PC-9 (cell line): ENCODE measurements at regions not wholly inside any gene's neighbourhood (a gene's known extent, or its start where the extent isn't known, plus 50 kb on each side); places are given as distances from the start of the nearest gene placed in this dataset.

Source experiments
- BruUV-seq: library from RNA; stranded (reverse); fragments of 400-500 nt; replicated peaks from 2 replicates; lab custom pipeline; 2021; lab: Mats Ljungman, UMichigan
- CTCF ChIA-PET: fragments of 300-600 bp; sonication (Branson Sonifier 250); formaldehyde crosslinking; loops from one replicate; lab custom pipeline; 2022; ENCODE audit warnings: antibody characterized with exemption; lab: Charles Lee
- POLR2A ChIA-PET: fragments of 300-600 bp; sonication (Branson Sonifier 250); formaldehyde crosslinking; loops from one replicate; lab custom pipeline; 2022; ENCODE audit warnings: antibody characterized with exemption; ENCODE audit not compliant: unreplicated experiment; lab: Charles Lee
- DNase-seq, 2 experiments: peaks; one replicate each; pipeline versions ENCODE4 v3.0.0 to v3.0.0-alpha.2; 2015 to 2022; ENCODE audit warnings: mixed read lengths in 1 of 2
- H2AFZ ChIP-seq: fragments of 200-600 bp; sonication (generic); 2 replicates; pipeline ENCODE4 v1.8.1; 2017; ENCODE audit warnings: antibody characterized with exemption
- H3F3A ChIP-seq: fragments of 200-600 bp; sonication (generic); 2 replicates; pipeline ENCODE4 v1.8.1; 2017; ENCODE audit warnings: antibody characterized with exemption, mild to moderate bottlenecking, low read depth; ENCODE audit not compliant: insufficient read depth
- H3K27ac ChIP-seq: fragments of 200-600 bp; sonication (generic); 2 replicates; pipeline ENCODE4 v1.6.1; 2016; ENCODE audit warnings: mixed run types
- H3K27me3 ChIP-seq: fragments of 200-600 bp; sonication (generic); 2 replicates; pipeline ENCODE4 v1.6.1; 2016; ENCODE audit warnings: low read depth, mixed run types; ENCODE audit not compliant: insufficient read depth
- H3K36me3 ChIP-seq: fragments of 200-600 bp; sonication (generic); 2 replicates; pipeline ENCODE4 v1.6.1; 2016; ENCODE audit warnings: low read depth, mixed run types
- H3K4me1 ChIP-seq: fragments of 200-600 bp; sonication (generic); replicated peaks from 2 replicates; pipeline ENCODE4 v1.6.1; 2016; ENCODE audit warnings: mixed run types; ENCODE audit not compliant: insufficient read depth
- H3K4me2 ChIP-seq: fragments of 200-600 bp; sonication (generic); 2 replicates; pipeline ENCODE4 v1.6.1; 2017; ENCODE audit warnings: mixed run types
- H3K4me3 ChIP-seq: fragments of 200-600 bp; sonication (generic); 2 replicates; pipeline ENCODE4 v1.6.1; 2016; ENCODE audit warnings: mixed run types
- H3K79me2 ChIP-seq: fragments of 200-600 bp; sonication (generic); 2 replicates; pipeline ENCODE4 v1.6.1; 2017; ENCODE audit warnings: low read depth, mixed run types
- H3K9me2 ChIP-seq: fragments of 200-600 bp; sonication (generic); 2 replicates; pipeline ENCODE4 v1.8.1; 2017; ENCODE audit warnings: mild to moderate bottlenecking; ENCODE audit not compliant: insufficient read depth
- H3K9me3 ChIP-seq: fragments of 200-600 bp; sonication (generic); 2 replicates; pipeline ENCODE4 v1.8.1; 2016; ENCODE audit warnings: low read depth; ENCODE audit not compliant: insufficient read depth
- H4K20me1 ChIP-seq: fragments of 200-600 bp; sonication (generic); 2 replicates; pipeline ENCODE4 v1.8.1; 2017; ENCODE audit not compliant: insufficient read depth
- EZH2 ChIP-seq: fragments of 200-600 bp; sonication (generic); IDR thresholded peaks from 2 replicates; pipeline ENCODE4 v1.8.0; 2017; ENCODE audit warnings: antibody characterized with exemption, low read depth
- intact Hi-C: fragments of 100-400 bp; cut with micrococcal nuclease; formaldehyde crosslinking; loops from one replicate; pipeline ENCODE4 v1.10.0; 2022; ENCODE audit not compliant: unreplicated experiment
- TF ChIP-seq, protein P1 (sequence below): fragments of 200-600 bp; sonication (generic); conservative IDR thresholded peaks from 2 replicates; pipeline ENCODE4 v1.6.1; 2017; ENCODE audit warnings: mixed run types, antibody characterized with exemption, mild to moderate bottlenecking, moderate library complexity

DNA sequence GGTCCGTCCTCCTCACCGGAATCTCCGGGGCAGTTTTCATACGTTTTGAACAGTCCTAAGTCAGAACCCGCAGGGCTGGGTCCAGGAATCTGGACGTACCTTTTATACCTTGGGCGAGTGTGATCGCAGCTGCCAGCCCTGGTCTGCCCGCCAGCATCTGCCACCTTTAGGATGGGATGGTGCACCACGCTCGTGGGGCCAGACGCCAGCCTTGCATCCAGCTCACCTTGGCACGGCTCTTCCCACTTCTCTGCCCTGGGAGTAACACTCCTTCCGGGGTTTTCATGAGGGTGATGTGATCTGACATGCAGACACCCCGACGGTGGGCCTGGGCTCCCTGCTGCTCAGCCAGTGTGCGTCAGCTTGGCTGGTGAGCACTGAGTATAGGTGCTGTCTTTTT lies 66.6 kb upstream of the ZNF469 start:
- Histone ChIP-seq H2AFZ (0 out of 2 replicates have a peak overlapping the region, but pooled peaks have one; percentile 52), H3K9me2 (no peaks in the 10 kb centered on the region), H3K4me1 (peaks cover 15% of the 10 kb centered on the region), H3K27ac (peak overlapping the region; percentile 49; the same call in 1 of the 2 replicates), H4K20me1 (no peaks in the 10 kb centered on the region), H3K79me2 (no peaks in the 10 kb centered on the region), H3K4me2 (peak overlapping the region; percentile 70), H3K36me3 (no peaks in the 10 kb centered on the region), H3K9me3 (no peaks in the 10 kb centered on the region), H3F3A (no peaks in the 10 kb centered on the region), H3K4me3 (peak overlapping the region; percentile 38; the same call in 1 of the 2 replicates), H3K27me3 (no peaks in the 10 kb centered on the region)
- intact Hi-C loops: no loop called here
- CTCF ChIA-PET: interaction anchor here (0.6 kb wide), 1 partner anchor 68 kb away, joined by 4 read pairs; no protein-coding TSS in a partner anchor
- POLR2A ChIA-PET: no interaction called here
- TSS peak; percentile 85 for BruUV-seq
- DNase-seq: no peak
- TF ChIP-seq, protein P1, sequence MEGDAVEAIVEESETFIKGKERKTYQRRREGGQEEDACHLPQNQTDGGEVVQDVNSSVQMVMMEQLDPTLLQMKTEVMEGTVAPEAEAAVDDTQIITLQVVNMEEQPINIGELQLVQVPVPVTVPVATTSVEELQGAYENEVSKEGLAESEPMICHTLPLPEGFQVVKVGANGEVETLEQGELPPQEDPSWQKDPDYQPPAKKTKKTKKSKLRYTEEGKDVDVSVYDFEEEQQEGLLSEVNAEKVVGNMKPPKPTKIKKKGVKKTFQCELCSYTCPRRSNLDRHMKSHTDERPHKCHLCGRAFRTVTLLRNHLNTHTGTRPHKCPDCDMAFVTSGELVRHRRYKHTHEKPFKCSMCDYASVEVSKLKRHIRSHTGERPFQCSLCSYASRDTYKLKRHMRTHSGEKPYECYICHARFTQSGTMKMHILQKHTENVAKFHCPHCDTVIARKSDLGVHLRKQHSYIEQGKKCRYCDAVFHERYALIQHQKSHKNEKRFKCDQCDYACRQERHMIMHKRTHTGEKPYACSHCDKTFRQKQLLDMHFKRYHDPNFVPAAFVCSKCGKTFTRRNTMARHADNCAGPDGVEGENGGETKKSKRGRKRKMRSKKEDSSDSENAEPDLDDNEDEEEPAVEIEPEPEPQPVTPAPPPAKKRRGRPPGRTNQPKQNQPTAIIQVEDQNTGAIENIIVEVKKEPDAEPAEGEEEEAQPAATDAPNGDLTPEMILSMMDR: no peak
- TF ChIP-seq EZH2: no peak

DNA sequence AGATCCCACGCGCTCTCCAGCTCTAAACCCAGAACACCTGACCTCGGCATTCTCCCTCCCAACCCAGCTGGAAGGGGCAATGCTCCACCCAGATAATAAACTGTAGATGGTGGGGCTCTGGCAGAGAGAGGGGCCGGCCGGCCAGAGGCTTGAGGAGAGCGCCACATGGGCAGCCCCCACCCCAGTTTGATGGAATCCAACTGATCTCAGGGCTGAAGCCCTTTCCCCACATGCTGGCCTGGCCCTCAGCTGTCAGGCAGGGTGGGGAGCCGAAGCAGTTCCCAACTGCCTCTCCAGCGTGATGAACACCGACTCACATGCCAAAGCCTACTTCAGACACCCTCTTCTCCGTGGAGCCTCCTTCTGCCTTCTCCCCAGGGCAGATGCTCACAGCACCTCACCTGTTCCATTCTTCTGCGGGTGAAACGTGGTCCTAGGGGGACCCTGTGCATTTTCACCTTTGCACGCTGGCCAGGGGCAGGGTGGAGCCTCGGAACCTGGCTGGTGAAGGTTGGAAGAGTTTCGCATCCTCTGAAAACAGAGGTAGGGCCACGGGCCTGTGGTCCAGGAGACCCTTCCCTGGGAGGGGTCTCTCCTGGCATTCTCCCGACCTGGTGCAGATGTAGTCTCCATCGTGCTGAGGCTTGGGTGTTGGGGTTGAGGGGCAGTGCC lies 65.7 kb upstream of the ZNF469 start:
- TF ChIP-seq EZH2: no peak
- TF ChIP-seq, protein P1: no peak
- no peaks in the 10 kb centered on the region for H3K36me3 ChIP-seq
- no peak overlapping the region for H3K4me2 ChIP-seq
- no peak for DNase-seq
- no peaks in the 10 kb centered on the region for H4K20me1 ChIP-seq
- H3K9me2 ChIP-seq: no peaks in the 10 kb centered on the region
- H3F3A ChIP-seq: no peaks in the 10 kb centered on the region
- intact Hi-C loops: no loop called here
- H3K27ac ChIP-seq: no peak overlapping the region
- CTCF ChIA-PET: interaction anchor here (0.6 kb wide), 1 partner anchor 67 kb away, joined by 4 read pairs; no protein-coding TSS in a partner anchor
- no peaks in the 10 kb centered on the region for H3K27me3 ChIP-seq
- H3K9me3 ChIP-seq: no peaks in the 10 kb centered on the region
- no peak overlapping the region for H3K4me3 ChIP-seq
- no TSS peak for BruUV-seq
- no peak overlapping the region for H2AFZ ChIP-seq
- POLR2A ChIA-PET: interaction anchor here (0.6 kb wide), 1 partner anchor 315 kb away, joined by 10 read pairs; no protein-coding TSS in a partner anchor
- H3K79me2 ChIP-seq: no peaks in the 10 kb centered on the region
- H3K4me1 ChIP-seq: peaks cover 15% of the 10 kb centered on the region

DNA sequence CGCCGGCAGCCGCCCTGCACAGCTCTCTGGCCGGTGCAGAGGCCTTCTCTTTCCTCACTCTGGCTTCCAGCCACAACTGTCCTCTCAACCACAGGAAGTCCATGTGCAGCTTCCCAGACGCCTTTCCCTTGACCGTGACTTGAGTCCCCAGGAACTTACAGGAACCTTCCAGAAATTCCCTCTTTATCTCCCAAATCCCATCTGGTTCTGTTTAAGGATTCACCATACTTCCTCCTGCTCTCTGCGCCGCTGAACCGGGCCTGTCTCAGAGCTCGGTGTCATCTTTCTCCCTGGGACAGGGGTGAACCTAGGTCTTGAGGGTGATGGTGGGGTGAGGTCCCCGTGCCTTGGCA lies 65.2 kb upstream of the ZNF469 start:
- Histone ChIP-seq H3K4me2 (no peak overlapping the region), H4K20me1 (no peaks in the 10 kb centered on the region), H3K27me3 (no peaks in the 10 kb centered on the region), H3K9me2 (no peaks in the 10 kb centered on the region), H3F3A (no peaks in the 10 kb centered on the region), H3K79me2 (no peaks in the 10 kb centered on the region), H3K4me1 (peaks cover 15% of the 10 kb centered on the region), H3K9me3 (no peaks in the 10 kb centered on the region), H3K27ac (no peak overlapping the region), H3K36me3 (no peaks in the 10 kb centered on the region), H2AFZ (no peak overlapping the region), H3K4me3 (no peak overlapping the region)
- ChIA-PET CTCF (no interaction called here), POLR2A (interaction anchor here (0.6 kb wide), 1 partner anchor 316 kb away, joined by 10 read pairs; no protein-coding TSS in a partner anchor)
- intact Hi-C loops: no loop called here
- no TSS peak for BruUV-seq
- TF ChIP-seq EZH2: no peak
- TF ChIP-seq, protein P1: no peak
- no peak for DNase-seq
